ENCODE measurements at regions not wholly inside any gene's neighbourhood (a gene's known extent, or its start where the extent isn't known, plus 50 kb on each side); places are given as distances from the start of the nearest gene placed in this dataset.

DNA sequence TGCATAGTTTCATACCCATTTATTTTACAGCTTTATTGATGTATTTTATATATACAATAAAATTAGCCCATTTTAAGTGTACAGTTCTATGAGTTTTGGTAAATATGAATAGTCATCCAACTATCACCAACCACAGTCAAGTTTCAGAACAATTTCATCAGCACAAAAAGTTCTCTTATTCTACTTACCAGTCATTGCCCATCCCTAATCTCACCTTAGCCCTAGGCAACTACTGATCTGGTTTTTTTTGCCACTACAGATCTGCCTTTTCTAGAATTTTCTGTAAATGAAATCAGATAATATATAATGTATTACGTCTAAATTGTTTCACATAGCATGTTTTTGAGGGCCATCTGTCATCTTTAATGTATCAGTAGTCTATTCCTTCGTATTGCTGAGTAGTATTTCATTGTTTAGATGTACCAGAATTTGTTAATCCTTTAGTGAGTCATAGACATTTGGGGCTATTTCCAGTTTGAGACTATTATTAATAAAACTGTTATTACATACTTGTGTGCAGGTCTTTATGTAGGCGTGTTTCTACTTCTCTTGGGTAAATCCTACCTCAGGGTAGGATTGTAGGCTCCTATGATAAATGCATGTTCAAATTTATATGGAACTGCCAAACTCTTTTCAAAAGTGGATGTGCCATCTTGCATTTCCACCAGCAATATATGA is 198.5 kb upstream of the ADAMTSL1 start:
- no peak for TF ChIP-seq POLR2A (IDR thresholded peaks at IDR 0.05; ENCODE audit: low read depth)
- TF ChIP-seq, protein P1, sequence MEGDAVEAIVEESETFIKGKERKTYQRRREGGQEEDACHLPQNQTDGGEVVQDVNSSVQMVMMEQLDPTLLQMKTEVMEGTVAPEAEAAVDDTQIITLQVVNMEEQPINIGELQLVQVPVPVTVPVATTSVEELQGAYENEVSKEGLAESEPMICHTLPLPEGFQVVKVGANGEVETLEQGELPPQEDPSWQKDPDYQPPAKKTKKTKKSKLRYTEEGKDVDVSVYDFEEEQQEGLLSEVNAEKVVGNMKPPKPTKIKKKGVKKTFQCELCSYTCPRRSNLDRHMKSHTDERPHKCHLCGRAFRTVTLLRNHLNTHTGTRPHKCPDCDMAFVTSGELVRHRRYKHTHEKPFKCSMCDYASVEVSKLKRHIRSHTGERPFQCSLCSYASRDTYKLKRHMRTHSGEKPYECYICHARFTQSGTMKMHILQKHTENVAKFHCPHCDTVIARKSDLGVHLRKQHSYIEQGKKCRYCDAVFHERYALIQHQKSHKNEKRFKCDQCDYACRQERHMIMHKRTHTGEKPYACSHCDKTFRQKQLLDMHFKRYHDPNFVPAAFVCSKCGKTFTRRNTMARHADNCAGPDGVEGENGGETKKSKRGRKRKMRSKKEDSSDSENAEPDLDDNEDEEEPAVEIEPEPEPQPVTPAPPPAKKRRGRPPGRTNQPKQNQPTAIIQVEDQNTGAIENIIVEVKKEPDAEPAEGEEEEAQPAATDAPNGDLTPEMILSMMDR (IDR thresholded peaks at IDR 0.05), result no peak
